ENCODE measurements at regions not wholly inside any gene's neighbourhood (a gene's known extent, or its start where the extent isn't known, plus 50 kb on each side); places are given as distances from the start of the nearest gene placed in this dataset.

DNA sequence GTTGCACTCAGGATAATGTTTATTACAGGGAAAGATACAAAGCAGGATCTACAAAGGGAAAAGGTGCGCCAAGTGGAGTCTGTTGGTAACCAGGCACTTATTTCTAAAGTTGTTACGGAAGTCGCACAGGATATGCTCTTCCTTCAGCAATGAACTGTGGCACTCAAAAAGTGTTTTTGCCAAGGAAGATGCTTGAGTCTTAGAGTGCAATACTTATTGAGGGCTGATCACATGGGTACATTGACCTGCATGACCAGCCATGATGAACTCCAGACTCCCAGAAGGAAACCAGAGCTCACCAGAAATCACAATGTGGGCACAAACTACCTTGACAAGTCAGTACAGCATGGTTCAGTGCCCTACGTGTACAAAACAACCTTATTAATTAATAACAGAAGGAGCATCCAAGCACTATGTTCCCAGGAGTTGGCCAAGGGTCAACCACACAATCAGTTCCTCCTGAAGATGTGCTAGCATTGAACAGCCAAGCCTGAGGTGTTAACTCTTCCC is 270.7 kb upstream of the TFAP2D start:
- H3K4me3 ChIP-seq: no peak overlapping the region
- no peaks in the 10 kb centered on the region for H3K36me3 ChIP-seq
- in situ Hi-C loops (cut with MboI; ENCODE audit: low pct_ligation_motif_present in 1 of 4, low pct_unique_long_range_greater_than_20kb in 1 of 4, low sequenced_read_pairs in 3 of 4): no loop called here
- no peaks in the 10 kb centered on the region for H3K9me3 ChIP-seq
- TF ChIP-seq, protein P1, sequence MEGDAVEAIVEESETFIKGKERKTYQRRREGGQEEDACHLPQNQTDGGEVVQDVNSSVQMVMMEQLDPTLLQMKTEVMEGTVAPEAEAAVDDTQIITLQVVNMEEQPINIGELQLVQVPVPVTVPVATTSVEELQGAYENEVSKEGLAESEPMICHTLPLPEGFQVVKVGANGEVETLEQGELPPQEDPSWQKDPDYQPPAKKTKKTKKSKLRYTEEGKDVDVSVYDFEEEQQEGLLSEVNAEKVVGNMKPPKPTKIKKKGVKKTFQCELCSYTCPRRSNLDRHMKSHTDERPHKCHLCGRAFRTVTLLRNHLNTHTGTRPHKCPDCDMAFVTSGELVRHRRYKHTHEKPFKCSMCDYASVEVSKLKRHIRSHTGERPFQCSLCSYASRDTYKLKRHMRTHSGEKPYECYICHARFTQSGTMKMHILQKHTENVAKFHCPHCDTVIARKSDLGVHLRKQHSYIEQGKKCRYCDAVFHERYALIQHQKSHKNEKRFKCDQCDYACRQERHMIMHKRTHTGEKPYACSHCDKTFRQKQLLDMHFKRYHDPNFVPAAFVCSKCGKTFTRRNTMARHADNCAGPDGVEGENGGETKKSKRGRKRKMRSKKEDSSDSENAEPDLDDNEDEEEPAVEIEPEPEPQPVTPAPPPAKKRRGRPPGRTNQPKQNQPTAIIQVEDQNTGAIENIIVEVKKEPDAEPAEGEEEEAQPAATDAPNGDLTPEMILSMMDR (IDR thresholded peaks at IDR 0.05): no peak
- no peak for TF ChIP-seq POLR2A (IDR thresholded peaks at IDR 0.05)
- TF ChIP-seq POLR2AphosphoS5 (IDR thresholded peaks at IDR 0.05): no peak
- no peak for TF ChIP-seq EP300 (IDR thresholded peaks at IDR 0.05; ENCODE audit: low read depth)
- no peak overlapping the region for H3K27ac ChIP-seq
- whole genome bisulfite sequencing, 2 donors (ENCODE audit: low coverage in 1 of 2): 82 to 100% methylated on average over 1 to 4 of the region's 4 CpGs
- H3K27me3 ChIP-seq: no peaks in the 10 kb centered on the region
- intact Hi-C loops (cut with DNase I; ENCODE audit: low total_unique reads): no loop called here
- no peaks in the 10 kb centered on the region for H3K4me1 ChIP-seq
- no peak for DNase-seq

GRCh38 chr6:50443144-50443543 is 270.2 kb upstream of the TFAP2D start:
- in situ Hi-C loops (cut with MboI; ENCODE audit: low pct_ligation_motif_present in 1 of 4, low pct_unique_long_range_greater_than_20kb in 1 of 4, low sequenced_read_pairs in 3 of 4) (no loop called here), intact Hi-C loops (cut with DNase I; ENCODE audit: low total_unique reads) (no loop called here)

GRCh38 chr6:50449128-50449527 is 264.2 kb upstream of the TFAP2D start:
- no peaks in the 10 kb centered on the region for H3K36me3 ChIP-seq
- TF ChIP-seq, protein P1 (IDR thresholded peaks at IDR 0.05): no peak
- TF ChIP-seq POLR2AphosphoS5 (IDR thresholded peaks at IDR 0.05): no peak
- TF ChIP-seq EP300 (IDR thresholded peaks at IDR 0.05; ENCODE audit: low read depth): no peak
- no peak for TF ChIP-seq POLR2A (IDR thresholded peaks at IDR 0.05)
- intact Hi-C loops (cut with DNase I; ENCODE audit: low total_unique reads) (no loop called here), in situ Hi-C loops (cut with MboI; ENCODE audit: low pct_ligation_motif_present in 1 of 4, low pct_unique_long_range_greater_than_20kb in 1 of 4, low sequenced_read_pairs in 3 of 4) (no loop called here)
- H3K4me1 ChIP-seq: no peaks in the 10 kb centered on the region
- no peaks in the 10 kb centered on the region for H3K9me3 ChIP-seq
- DNase-seq: no peak
- H3K27me3 ChIP-seq: no peaks in the 10 kb centered on the region
- H3K27ac ChIP-seq: no peak overlapping the region
- 63 to 66% methylated on average over 2 of the region's 2 CpGs for WGBS, 2 donors (ENCODE audit: low coverage in 1 of 2)
- no peak overlapping the region for H3K4me3 ChIP-seq

More at GRCh38 chr6:50443144-50443543, 270.2 kb upstream of the TFAP2D start:
- no peak overlapping the region for H3K27ac ChIP-seq
- no peak overlapping the region for H3K4me3 ChIP-seq
- H3K4me1 ChIP-seq: no peaks in the 10 kb centered on the region
- TF ChIP-seq EP300 (IDR thresholded peaks at IDR 0.05; ENCODE audit: low read depth) (no peak), POLR2AphosphoS5 (IDR thresholded peaks at IDR 0.05) (no peak), POLR2A (IDR thresholded peaks at IDR 0.05) (no peak)
- TF ChIP-seq, protein P1 (IDR thresholded peaks at IDR 0.05): no peak
- no peaks in the 10 kb centered on the region for H3K27me3 ChIP-seq
- no peaks in the 10 kb centered on the region for H3K9me3 ChIP-seq
- DNase-seq: no peak
- 86 to 94% methylated on average over 3 of the region's 3 CpGs for WGBS, 2 donors (ENCODE audit: low coverage in 1 of 2)
- no peaks in the 10 kb centered on the region for H3K36me3 ChIP-seq

DNA sequence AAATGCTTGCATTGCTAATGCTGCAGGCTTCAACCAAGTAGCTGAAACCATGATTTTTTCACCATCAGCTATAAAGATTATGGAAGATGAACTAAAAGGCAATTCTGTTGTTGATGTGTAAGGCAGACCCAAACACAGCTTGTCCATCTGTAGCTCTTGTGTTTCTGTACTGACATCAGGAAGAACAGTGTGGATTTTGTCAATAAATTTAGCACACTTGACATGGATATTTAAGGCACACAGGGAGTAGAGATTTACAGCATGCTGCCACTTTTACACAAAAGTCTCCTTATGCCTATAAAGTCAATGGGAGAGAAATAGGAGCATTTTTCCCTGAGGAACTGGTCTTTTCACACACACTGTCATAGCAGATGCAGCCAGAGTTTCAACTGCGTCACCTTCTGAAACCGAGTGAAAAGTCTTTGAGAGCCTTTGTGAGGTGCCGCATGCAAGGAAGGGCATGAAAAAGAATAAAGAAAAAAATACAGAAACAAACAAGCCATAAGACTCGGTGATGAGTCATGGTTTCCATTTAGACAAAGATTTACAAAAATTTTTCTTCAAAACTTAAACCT is 261.4 kb upstream of the TFAP2D start:
- no peak overlapping the region for H3K4me3 ChIP-seq
- WGBS, 2 donors (ENCODE audit: low coverage in 1 of 2): 79 to 82% methylated on average over 4 of the region's 4 CpGs
- TF ChIP-seq, protein P1 (IDR thresholded peaks at IDR 0.05): no peak
- TF ChIP-seq POLR2AphosphoS5 (IDR thresholded peaks at IDR 0.05) (no peak), POLR2A (IDR thresholded peaks at IDR 0.05) (no peak), EP300 (IDR thresholded peaks at IDR 0.05; ENCODE audit: low read depth) (no peak)
- DNase-seq: no peak
- H3K27ac ChIP-seq: no peak overlapping the region
- H3K27me3 ChIP-seq: no peaks in the 10 kb centered on the region
- intact Hi-C loops (cut with DNase I; ENCODE audit: low total_unique reads) (no loop called here), in situ Hi-C loops (cut with MboI; ENCODE audit: low pct_ligation_motif_present in 1 of 4, low pct_unique_long_range_greater_than_20kb in 1 of 4, low sequenced_read_pairs in 3 of 4) (no loop called here)
- no peaks in the 10 kb centered on the region for H3K9me3 ChIP-seq
- no peaks in the 10 kb centered on the region for H3K4me1 ChIP-seq
- no peaks in the 10 kb centered on the region for H3K36me3 ChIP-seq
